ENCODE measurements at regions not wholly inside any gene's neighbourhood (a gene's known extent, or its start where the extent isn't known, plus 50 kb on each side); places are given as distances from the start of the nearest gene placed in this dataset.

- no peak for DNase-seq
Measured at GRCh38 chr7:26560526-26561256, 269.0 kb downstream of the SNX10 start.

GRCh38 chr7:26562841-26563240 lies 271.2 kb downstream of the SNX10 start:
- no peak for DNase-seq

DNA sequence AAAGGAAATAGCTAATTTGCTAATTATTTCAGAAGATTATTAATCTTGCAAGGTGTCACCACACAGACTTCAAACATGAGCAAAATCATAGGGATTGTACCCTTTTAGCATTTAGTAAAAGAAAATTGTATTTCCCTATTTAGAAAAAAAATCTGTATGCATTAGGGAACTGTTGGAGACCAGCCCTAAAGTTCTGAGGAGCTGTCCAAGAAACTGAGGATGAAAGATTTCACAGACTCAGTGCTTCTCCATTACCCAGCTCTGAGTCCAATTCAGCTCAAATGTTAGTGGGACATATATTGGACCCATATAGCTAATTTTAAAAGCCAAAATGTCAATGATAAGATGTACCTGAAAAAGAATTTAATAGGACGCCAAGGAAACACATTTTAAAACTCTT lies 271.7 kb downstream of the SNX10 start:
- no peak for DNase-seq

- DNase-seq = no peak
Measured at GRCh38 chr7:26567266-26567665, 275.6 kb downstream of the SNX10 start.

GRCh38 chr7:26574476-26574875 lies 282.8 kb downstream of the SNX10 start:
- DNase-seq = no peak

DNA sequence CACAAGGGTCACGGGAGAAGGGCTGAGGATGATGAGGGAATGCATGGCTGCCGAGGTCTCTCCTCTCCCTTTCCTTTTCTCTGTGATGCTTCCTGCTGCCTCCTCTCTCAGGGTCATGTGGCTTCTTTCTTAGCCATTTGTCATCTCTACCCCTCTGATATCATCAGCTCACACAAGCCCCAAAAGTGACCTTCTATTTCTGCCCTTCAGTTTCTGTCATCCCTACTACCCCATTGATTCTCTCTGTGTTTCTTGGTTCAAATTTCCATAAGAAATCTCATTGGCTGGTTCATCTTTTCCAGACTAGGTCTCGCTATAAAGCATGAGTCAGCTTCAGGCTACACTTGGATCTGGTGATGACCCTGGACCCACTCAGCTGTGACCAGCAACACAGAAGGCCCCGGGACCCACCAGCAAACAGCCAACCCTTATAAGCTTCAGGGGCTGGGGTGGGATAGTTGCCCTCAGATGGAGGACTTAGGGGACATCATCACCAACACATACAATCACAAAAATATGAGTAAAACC lies 284.3 kb downstream of the SKAP2 start:
- no peak for DNase-seq

DNA sequence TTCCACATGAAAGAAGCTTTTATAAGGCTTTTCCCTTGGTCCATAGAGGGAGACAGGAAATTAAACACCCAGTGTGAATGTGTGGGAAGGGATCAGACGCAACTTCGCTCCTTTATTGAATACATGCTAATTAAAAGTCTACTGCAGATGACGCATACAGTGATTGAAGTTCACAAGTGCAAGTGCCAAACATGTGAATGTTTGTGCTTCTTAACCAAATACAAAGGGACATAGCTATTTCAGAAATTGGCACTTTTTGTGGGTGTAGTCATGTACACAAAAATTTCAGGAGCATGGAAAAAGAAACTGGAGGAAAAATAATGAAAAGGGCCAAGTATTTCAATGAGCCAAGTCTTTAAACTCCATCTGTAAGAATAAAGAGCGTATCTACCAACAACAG lies 283.7 kb downstream of the SKAP2 start:
- no peak for DNase-seq

- DNase-seq = no peak
Measured at GRCh38 chr7:26583094-26583648, 281.2 kb downstream of the SKAP2 start.

DNA sequence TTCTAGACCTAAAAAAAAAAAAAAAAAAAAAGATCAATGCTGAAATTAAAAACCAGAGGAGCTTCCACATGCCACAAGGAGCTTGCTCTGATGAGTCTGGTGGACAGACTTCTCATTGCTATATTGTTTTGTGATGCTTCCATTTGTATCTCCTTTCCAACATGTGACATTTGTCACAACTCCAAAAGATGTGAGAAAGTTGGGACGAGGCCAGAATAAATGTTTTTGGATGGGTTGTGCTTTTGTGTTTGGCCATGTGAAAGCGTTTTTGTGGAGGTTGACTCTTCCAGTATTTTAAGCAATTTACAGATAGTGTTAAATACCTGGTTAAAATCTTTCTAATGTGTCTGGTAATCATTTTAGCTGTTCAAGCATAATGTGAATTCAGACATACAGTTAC lies 280.1 kb downstream of the SKAP2 start:
- no peak for DNase-seq

DNA sequence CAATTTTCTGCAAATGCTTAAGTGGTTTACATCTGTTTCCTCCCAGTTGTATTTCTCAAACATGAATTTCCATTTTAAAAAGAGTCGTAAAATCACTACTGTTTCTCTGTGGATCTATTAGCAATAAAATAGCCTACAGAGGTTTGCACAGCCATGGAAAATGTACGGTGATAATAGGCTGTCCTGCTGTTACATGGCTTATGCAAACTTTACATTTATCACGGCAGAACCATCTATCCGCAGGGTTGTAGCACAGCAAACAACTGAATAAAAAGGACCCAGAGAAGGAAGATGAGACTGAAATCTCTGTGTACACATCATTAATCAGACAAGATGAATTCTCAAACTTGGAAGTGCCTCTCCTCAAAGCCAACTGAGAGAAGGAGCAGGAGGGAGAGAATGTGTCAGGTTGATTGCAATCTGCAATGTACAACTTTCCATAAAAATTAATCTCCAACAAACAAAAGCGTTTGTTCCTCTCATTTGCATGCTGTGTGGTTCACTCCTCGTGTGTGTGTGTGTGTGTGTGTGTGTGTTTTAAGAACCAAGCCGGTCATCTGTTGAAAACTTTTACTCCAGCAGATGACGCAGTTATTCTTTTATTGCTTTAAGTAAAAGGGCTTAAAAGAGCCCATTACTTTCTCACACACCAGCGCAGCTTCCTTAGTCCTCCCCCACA lies 279.3 kb downstream of the SKAP2 start:
- no peak for DNase-seq

DNA sequence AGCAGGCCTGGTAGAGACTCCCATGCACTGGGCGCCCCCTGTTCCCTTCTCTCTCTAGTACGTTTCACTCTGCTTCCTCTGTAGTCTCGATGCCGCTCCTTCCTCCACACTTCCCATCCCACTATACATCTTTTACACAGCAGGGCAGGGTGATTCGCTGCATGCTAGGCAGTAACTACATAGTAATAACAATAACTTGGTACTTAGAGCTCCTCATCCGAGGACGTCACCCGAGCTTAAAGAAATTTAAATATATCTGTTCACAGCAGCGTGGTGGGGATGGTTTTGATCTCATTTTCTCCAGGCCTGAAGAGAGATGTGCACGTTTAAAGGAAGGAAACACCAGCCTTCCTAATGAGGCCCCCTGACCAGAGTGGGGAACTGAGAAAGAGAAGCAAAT lies 276.9 kb downstream of the SKAP2 start:
- no peak for DNase-seq

DNA sequence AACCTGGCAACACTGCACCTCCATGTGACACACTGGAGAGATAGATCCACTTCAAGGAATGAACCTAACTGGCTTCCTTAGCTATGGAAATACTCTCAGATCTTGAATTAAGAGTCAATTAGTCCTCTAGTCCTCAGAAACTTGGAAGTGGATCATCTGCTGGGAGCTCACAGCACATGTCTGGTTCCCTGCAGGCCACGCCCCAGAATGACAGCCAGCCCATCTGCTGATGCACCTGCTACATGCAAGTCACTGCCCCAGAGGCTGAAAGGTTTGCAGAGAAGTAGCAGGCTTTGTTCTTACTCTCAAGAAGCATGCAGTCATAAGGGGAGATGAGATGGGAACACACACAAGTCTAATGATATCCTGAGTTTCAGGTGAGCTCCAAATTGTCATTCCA lies 275.9 kb downstream of the SKAP2 start:
- peak; percentile 42 for DNase-seq

- DNase-seq = no peak
Measured at GRCh38 chr7:26590709-26591108, 273.7 kb downstream of the SKAP2 start.

DNA sequence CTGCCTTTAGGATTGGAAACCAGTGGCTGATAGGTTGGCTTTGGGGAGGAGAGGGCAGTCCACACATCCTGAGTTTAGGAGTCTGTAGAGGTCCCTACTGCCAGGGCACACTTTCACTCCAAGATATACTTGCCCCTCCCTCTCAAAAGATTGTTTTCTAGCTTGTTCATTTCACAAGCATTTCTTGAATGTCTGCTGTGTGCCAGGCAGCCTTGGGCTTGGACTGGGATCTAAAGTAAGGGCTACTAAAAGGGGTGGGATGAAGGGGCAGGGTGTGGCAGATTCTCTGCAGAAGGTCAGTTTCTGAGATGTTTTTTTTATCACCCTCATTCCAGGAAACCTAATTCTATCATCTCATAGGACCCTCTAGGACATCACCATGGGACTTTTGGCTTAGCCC lies 272.4 kb downstream of the SKAP2 start:
- no peak for DNase-seq

DNA sequence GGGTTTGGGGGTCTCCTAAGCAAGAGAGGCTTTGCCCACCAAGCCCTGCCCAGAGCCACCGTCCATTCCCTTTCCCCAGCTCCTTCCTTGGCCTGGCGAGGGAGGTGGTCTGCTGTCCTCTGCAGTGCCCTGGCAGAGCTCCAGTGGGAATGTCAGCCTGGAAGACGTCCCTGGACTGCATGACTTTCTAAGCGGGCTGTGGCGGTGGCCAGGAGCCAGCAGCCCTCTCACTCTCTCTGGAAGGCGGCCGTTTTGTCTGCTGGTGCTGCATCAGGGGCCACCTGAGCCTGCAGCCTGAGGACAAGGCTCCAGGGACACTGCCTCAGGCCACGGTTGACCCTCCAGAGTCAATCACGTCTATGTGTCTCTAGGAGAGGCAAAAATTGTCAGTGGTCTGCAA lies 271.0 kb downstream of the SKAP2 start:
- DNase-seq = peak; percentile 52

DNA sequence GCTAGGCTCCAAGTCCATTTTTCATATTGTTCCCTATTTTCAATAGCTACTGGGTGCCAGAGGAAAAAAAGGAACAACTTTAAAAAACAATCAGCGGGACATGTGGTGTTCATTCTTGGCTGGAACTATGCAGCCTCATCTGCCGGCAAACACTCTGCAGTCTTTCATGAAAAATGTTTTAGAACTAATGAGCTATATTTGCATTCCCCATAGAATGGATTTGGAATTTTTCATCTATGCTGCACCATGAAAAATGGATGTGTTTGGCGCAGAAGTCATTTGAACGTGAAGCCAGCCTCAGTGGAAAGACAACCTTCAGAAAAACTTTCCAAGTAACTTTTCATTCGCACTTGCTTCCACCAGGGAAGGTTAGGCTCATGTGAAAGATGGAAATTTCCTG lies 270.5 kb downstream of the SKAP2 start:
- peak; percentile 55 for DNase-seq

- DNase-seq = no peak
Measured at GRCh38 chr7:26594553-26594952, 269.8 kb downstream of the SKAP2 start.

- DNase-seq = no peak
Measured at GRCh38 chr7:26598867-26599266, 265.5 kb downstream of the SKAP2 start.

DNA sequence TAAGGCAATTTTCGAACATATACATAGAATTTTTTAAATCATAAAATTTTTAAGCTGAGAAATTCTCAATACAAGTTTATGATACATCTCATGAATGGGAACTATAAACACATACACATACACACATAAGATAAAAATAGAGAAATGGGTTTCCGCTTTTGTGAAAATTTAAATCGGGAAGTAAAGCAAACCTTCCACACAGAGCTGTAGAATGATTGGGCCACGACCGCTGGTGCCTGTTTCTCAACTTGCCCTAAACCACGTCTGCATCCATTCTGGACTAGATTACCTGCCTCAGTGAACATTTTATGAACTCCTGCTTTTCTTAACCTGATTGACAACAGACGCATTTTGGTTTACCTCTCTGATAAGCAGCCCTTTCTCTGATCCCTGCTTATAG lies 264.4 kb downstream of the SKAP2 start:
- DNase-seq = no peak

DNA sequence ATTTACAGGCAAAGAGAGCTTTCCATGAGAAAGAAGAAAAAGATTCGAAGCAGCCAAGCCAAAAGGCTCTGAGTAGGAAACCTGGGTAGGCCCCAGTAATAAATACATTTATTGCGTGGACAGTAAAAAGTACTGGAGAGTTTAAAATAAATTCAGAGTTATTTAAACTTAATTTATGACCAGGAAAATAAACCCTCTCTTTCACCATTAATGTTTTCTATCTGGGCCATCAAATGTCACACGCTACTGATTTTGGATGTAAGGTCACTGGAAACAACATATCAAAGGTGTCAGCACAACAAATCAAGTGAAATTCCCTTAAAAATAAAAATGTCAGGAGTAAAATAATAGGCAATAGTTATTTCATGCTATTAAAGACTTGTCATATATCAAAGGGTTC lies 264.0 kb downstream of the SKAP2 start:
- DNase-seq = no peak

DNA sequence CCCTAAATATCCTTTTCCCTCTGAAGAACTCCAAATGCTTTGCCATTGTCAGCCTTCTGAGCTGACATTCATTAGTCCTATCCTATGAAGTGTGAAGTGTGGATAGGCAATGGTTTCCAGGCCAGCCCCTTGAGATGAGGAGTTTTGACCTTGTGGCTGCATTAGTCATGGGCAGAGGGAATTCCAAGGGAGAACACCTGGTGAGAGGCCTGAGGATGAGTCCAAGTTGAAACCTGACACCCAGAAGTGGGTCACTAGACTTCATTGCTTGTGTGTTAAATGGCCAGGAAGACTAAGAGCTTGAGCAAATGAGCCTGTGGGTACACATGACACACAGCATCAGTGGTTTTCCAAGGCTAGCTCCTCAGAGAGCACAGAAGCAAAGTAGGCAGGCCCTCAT lies 260.8 kb downstream of the SKAP2 start:
- DNase-seq = no peak

- no peak for DNase-seq
Measured at GRCh38 chr7:26608402-26608801, 256.0 kb downstream of the SKAP2 start.

DNA sequence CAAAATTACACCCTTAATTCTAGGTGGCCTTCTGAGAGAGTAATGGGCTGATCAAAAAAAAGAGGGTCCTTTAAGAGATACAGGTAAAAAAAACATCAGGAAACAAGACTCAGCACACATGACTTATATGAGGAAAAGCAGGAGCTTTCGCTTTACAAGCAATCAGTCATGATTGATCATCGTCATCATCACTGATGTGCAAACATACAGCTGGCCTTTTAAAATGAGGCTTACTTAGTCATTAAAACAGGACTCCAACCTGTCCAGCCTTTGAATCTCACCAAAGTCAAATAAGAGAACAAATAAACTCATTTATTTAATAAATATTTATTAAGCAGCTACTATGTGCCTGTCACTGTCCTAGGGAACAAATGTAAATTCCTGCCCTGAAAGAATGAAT lies 255.3 kb downstream of the SKAP2 start:
- no peak for DNase-seq

DNA sequence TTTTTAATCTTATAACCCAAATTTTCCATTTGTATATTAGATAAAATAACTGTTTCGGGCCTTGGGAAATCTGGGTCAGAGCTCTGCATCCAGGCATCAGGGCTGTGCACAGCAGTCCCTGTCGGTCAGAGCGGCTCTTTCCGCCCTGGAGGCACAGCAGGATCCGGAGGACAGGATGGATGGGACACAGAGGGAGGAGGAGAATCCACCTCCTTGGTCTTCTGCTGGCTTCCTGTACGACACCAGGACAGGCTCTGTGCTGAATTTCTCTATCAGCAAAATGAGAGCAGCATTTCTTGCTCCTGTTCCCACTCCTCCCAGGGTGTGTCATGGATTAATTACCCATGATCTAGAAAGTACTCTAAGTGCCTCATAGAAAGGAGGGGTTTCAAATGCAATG lies 254.9 kb downstream of the SKAP2 start:
- no peak for DNase-seq
